NCI-H128 (cell line): ENCODE measurements at regions not wholly inside any gene's neighbourhood (a gene's known extent, or its start where the extent isn't known, plus 50 kb on each side); places are given as distances from the start of the nearest gene placed in this dataset.
"Not testable (repeated sequence)": the region's sequence is repeated elsewhere in the genome, so short reads cannot be mapped to it uniquely, and the experiment has no call there.

Experiments used
- DNase-seq: peaks from one replicate; lab custom pipeline; 2025; ENCODE audit not compliant: unreplicated experiment; lab: John Stamatoyannopoulos, UW

DNA sequence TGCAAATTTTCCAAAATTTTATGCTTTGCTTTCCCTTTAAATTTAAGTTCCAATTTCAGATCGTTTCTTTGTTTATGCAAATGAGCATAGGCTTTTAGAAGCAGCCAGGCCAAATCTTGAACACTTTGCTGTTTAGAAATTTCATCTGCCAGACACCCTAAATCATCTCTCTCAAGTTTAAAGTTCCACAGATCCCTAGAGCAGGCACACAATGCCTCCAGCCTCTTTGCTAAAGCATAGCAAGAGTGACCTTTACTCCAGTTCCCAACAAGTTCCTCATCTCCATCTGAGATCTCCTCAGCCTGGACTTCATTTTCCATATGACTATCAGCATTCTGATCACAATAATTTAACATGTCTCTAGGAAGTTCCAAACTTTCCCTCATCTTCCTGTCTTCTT is 254.5 kb downstream of the DLL1 start:
- DNase-seq = not testable (repeated sequence)

DNA sequence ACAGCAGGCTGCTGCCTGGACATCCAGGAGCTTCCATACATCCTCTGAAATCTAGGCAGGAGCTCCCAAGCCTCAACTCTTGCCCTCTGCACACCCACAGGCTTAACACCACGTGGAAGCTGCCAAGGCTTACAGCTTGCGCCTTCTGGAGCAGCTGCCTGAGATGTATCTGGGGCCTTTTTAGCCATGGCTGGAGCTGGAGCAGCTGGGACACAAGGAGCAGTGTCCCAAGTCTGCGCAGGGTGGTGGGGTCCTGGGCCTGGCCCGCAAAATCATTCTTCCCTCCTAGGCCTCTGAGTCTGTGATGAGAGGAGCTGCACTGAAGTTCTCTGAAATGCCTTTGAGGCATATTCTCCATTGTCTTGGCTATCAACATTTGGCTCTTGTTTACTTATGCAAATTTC is 255.0 kb downstream of the DLL1 start:
- DNase-seq = no peak

DNA sequence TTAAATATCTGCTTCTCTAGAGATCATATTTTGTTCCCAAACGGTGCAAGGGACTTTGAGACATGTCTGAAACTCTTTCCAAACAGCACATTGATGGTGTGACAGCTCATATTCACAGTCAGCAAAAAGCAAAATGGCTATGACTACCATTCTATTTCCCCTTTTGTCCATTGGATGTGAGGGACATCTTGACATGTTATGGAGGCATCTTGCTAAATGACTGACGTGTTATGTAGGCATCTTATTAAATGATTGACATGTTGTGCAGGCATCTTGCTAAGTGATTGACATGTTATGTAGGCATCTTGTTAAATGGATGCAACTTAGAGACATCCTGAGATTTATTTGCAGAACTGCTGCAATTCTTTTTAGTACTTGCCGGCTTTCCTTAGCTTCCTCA is 255.8 kb downstream of the DLL1 start:
- no peak for DNase-seq

DNA sequence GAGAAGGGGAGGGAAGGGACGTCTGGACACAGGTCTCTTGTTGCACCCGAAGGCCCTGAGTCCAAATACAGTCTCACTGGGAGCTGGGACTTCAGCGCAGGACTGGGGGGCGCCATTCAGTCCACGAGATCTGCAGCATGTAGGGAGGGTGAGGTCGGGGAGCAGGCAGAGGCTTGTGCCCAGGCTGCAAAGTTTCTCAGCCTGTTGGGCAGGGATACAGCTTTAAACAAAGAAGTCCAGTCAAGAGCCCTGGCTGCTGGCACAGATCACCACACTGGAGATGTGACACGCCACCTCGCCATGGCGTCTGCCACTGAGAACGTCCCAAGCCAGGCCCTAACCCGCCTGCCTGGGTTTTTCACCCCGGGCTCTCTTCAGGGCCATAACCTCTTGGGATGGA is 256.6 kb downstream of the DLL1 start:
- DNase-seq = no peak

DNA sequence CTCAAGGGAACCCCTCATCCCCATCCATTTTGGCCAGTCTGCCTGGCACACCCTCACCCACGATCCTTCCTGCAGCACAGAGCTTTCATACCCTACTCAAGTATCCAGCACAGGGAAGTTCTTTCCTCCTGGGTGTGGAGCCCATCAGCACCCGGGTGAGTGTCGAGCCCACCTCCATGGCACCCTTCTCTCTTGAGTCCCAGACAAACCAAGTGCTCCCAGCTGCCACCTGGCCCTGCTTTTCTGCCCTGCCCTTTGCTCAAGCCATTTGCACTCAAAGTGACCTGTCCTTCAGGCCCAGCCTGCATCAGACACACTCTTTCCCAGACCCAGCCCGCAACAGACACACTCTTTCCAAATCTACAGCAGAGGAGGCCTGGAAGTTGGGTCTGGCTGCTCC is 257.2 kb downstream of the DLL1 start:
- DNase-seq = no peak

DNA sequence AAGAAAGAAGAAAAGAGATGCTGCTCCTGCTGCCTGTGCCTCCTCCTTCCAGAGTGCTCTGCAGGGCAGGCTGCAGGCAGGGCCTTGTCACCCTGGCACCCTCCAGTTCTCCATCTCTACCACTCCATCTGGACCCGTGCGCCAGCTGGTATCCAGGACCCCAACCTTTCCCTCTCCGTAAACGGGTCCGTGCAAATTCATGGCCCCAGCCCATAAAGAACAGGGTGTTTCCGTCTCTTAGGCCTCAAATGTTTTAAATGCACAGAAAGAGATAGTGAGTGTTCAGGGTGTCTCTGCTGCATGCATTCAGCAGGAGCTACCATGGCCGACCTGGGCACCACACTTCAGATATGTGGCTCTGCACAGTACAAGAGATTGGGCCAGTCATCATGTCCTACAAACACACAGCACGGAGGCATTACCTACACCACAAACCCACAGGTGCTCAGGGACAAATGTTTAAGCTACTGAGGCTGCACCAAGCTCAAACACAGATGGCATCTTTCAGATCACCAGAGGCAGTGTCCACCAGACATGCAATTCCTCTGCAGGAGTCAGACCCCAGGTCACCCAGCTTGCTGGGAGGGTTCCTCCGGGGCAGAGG is 258.1 kb downstream of the DLL1 start:
- no peak for DNase-seq

DNA sequence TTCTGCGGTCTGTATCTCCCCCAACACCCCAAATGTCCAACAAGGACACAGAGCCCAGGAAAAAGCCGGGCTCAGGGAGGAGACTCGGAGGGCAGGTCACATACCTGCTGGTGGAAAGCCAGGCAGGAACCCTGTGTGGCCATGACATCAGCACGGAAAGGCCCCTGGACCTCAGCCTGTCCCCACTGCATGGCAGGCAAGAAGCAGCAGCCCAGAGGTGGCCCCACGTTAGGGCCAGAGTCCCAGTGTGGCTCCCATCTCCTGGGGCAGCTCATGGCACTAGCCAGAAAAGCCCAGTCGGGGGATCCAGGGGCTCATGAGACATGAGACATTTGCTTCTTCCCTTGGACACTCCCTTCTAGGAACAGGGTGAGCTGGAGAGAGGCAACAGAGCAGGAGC is 258.7 kb downstream of the DLL1 start:
- no peak for DNase-seq

DNA sequence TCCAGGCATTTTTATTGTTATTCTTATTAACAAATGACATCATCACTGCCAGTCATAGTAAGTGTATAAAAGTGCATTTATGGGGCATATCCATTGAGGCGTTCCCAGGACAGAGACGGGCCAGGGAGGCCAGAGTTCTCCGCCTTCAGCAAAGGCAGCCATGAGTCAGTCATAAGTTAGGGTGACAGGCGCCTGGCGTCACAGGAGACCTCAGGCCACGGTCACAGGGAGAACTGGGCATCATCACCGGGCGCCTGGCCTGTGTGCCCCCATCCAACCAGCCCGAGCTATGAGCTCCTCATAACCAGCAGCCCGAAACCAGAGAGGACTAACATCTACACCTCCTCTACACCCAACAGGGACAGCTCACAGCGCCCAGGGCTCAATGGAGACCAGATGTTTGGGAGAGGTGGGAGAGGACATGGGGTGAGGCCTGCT is 259.2 kb downstream of the DLL1 start:
- DNase-seq = no peak

DNA sequence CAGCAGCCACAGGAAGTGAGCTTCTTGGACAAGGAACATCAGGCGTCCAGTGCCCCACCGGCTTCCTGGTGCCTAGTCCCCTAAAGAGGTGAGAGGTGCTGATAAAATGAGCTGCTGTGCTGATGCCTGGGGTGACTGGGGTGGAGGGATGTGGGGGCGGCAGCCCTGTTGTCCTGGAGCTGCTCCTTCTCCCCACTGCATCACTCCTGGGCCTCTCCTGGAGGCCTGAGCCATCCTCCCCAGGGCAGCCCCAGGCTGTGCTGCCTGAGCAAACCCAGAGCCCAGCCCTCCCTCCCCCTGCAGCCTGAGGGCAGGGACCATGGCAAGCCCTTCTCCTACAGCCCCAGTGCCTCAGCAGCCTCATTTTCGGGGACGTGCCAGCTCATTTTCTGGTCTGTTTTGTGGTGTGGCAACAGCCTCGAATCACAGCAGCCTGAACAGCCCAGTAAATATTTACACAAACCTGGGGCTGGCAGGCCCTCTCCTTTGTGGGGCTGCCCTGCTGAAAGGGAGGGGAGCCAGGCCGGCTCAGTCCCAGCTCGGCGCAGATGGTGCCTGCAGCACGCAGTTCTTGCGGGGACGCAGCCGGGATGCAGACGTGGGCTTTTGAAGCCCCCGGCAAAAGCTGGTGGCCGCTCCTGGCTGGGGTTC is 259.9 kb downstream of the DLL1 start:
- DNase-seq = no peak

DNA sequence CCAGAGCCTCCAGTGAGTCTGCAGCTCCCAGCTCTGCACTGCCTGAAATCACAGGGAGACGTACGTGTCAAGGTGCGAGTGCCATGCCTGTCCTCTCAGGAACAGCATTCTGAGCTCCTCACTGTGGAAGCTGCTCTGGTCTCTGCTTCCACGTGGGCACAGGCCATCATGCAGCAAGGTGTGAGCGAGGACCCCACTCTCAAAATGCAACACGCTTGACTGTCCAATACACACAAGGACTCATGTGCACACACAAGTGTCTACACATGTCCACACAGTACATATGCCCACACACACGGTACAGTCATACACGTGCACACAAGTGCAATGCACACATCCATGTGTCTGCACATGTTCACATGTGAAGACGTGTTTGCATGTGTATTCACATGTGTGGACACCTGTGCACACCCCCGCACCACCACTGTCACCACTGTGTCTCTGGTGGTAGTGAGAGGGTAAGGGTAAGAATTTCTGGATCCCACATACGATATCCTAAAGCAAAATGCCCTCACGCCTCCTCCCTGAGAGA is 260.5 kb downstream of the DLL1 start:
- DNase-seq = no peak

DNA sequence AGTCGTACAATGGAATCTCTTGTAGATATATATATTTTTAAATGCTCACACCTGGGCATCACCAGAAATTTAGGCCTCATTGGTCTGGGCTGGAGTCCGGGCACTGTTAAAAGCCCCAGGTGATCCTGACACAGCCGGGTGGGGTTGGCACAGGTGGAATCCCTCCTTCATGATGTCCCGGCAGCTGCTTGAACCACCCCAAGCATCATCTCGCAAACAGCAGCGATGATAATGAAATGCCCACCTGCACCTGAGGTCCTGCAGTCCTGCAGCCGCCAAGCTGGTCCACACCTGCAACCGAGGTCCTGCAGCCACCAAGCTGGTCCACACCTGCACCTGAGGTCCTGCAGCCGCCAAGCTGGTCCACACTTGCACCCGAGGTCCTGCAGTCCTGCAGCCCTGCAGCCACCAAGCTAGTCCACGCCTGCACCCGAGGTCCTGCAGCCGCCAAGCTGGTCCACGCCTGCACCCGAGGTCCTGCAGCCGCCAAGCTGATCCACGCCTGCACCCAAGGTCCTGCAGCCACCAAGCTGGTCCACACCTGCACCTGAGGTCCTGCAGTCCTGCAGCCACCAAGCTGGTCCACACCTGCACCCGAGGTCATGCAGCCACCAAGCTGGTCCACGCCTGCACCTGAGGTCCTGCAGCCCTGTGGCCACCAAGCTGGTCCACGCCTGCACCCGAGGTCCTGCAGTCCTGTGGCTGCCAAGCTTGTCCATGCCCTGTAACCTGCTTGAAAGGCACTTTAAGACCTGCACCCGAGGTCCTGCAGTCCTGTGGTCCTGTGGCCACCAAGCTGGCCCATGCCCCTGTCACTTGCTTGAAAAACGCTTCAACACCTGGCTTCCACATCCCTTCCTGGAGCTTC is 261.2 kb downstream of the DLL1 start:
- DNase-seq = no peak

DNA sequence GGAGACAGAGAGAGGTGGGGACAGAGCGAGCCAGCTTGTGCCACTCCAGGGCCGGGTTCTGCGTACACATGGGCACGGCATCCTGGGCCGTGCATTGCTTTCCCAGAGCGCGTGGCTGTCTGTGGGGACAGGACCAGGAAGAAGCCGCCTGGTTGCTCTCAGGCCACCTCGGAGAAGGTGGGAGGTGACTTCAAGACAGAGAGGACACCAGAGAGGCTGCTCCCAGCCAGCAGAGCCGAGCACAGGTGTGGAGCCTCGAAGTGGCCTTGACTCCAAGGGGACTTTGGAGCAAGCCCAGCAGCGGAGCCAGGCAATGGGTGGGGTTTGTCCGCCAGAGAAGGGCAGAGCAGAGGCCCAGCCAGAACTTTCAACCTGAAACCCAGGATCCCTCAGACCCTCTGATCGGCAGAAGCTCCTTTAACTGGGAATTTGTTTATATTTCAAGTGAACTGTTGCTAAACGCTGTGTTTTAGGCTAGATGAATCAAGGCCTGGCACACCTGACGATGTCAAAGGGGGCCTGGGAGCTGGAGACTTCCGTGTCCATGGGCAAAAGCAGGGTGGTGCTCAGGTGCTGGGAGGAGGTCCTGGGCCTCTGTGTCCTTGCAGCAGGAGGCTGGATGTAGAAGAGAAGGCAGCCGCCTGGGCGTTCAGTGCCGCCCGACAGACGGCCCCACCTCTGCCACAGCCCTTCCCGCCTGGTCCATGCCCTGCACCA is 262.1 kb downstream of the DLL1 start:
- DNase-seq = no peak

DNA sequence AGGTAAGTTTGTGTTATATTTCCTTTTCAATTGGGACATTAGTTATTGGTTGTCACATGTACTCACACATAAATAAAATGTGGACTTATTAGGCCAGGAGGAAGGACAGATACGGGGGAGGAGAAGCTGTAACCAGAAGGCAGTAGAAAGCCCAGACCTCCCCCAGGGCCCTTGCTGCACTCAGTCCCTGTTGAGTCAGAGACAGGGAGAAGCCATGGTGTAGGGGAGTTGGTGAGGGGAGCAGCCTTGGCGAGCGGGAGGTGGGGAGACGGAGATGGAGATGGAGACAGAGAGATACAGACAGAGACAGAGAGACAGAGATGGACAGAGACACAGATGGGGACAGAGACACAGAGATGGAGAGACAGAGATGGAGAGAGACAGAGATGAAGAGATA is 263.2 kb downstream of the DLL1 start:
- DNase-seq = no peak

DNA sequence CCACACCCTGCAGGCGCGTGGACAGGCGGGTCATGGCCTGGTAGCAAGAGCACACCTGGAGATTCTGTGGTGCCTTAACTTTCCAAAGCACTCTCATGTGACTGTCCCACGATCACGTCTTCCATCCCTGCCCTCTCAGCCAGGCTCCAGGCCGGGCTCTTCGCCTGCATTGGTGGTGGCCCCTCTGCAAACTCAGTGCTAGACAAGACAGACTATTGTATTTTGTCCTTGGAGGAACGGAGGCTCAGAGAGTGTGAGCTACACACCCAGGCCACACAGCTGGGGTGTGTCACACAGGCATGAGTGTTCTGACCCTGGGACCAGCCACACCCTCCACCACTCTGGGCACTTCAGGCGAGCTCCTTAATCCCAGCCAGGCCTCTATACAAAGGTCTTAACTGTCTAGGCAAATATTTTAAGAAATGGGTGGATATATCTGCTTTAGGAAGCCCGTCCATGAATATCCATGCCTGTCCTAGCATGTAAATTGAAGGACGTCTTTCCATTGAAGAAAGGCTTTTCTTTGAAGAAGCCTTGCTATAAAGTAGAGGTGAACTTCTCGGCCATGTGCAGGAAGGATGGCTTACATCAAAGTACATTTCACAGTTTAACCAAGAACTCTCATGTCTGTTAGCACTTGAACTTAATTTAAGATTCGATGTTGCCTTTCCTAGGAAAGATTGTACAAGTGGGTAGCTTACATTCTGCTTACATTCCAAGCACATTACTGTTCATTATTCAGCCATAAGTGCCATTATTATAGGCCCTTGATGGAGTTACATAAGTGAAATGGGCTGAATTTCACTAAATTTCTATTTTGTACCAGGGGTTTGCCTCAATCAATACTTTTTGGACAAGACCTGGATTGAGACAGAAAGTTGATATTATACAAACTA is 263.9 kb downstream of the DLL1 start:
- no peak for DNase-seq

DNA sequence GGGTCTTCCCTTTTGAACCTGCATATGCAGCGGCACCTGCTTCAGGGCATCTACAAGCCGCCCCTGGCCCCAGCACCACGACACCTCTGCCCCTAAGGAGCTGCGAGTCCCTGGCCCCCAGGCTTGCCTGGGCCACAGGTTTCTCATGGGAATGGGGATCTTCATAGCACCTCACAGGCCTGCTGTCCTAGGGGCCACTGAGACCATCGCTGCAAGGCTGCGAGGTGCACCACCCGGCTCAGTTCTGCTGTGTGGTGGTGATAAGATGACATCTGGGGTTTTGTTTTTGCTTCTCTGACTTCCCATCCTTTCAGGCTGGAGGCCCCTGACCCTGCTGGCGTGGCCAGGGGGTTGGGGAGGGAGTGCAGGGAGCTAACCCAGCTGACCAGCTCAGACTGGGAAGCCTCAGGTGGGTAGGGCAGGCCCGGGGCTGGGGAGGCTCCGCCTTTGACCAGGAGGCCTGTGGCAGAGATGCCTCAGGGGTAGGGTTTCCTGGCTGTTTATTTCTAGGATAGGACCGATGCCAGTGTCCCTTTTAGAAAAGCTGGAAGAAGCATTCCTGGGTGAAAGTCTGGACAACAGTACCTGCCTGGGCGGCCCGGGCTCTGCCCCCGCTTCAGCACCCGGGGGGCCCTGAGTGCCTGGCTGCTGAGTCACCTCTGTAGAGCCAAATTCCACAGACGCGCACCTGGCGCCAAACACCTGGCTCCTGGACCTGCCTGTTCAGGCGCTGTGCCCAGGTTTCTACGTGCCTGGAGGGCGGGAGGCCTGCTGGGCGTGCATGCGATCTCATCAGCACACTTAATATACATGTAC is 264.7 kb downstream of the DLL1 start:
- DNase-seq = peak; percentile 40

DNA sequence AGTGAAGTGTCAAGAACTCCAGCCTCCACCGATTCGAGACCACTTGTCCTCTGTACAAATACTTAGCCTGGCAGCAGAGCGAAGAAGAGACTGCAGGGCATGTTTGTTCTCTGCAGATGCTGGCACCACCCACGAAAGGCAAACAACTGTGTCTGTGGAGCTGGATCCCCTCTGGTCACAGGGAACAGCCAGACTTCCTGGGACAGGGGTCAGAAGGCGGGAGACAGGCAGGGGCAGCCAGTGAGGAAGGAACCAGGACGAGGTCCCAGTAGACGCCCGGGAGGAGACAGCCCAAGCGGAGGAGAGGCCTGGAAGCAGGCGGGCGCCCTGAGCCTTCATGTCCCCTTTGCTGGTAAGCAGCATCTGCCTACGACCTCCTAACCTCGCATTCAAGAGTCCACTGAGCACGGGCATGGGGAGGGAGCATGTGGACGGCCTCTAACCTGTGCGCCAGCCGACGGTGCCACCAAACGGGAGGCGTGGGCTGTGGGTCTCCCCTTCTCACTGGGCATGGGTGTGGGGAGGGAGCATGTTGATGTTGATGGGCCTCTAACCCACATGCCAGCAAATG is 265.5 kb downstream of the DLL1 start:
- DNase-seq = no peak

DNA sequence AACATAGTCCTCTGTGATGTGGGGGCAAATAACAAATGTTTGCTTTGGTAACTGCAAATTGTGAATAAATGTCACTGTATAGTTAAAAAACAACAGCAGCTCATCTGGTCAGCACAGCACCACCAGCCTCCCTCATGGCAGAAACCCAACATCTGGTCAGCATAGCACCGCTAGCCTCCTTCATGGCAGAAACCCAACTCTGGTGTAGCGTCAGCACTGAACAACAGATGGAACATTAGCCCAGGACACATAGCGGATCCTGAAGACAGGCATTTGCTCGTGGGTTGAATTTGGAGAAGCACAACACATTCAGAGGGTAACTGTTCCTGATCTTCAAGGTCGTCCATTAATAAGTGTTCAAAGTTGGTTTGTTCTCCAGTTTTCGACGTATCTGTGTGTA is 265.9 kb downstream of the DLL1 start:
- DNase-seq = no peak

DNA sequence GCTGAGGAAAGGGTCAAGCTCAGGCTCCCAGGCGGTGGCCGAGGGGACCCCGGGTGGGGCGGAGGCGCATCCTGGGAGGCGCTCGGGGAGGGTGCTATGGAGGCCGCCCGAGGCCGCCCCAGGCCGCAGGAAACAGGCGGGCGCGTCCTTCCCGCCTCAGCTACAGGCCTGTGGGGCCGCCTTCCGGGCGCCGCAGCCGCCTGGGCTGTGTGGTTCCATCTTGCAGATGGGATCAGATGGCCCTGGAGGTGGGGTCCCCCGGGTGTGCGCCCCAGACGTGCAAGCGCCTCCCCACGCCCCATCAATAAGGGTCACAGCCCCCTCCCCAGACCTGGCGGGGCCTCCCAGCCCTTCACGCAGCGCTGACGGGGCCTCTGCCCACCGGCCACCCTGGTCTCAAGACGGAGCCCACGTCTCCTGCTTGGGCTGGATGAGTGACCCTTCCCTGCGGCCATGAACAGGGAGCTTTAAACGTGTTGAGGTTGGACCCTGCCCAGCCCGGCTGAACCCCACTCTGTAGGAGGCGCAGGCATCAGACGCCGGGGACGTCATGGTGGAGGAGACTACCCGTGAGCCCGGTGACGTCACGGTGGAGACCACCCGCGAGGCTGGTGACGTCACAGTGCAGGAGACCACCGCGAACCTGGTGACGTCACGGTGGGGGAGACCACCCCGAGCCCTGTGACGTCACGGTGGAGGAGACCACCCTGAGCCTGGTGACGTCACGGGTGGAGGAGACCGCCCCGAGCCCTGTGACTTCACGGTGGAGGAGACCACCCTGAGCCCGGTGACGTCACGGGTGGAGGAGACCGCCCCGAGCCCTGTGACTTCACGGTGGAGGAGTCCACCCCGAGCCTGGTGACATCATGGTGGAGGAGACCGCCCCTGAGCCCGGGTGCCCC is 267.0 kb downstream of the DLL1 start:
- DNase-seq = no peak
